CD14-positive monocyte (primary cell): ENCODE measurements at regions not wholly inside any gene's neighbourhood (a gene's known extent, or its start where the extent isn't known, plus 50 kb on each side); places are given as distances from the start of the nearest gene placed in this dataset.
"Not testable (repeated sequence)": the region's sequence is repeated elsewhere in the genome, so short reads cannot be mapped to it uniquely, and the experiment has no call there.

Experiments used
- DNase-seq, 3 donors: peaks; one replicate each; pipeline ENCODE4 v3.0.0-alpha.2; 2011 to 2022
- H2AFZ ChIP-seq: 2 replicates; pipeline ENCODE4 v1.6.0; 2012; ENCODE audit warnings: mild to moderate bottlenecking, low read depth, low read length, inconsistent platforms; ENCODE audit not compliant: insufficient read depth, poor library complexity, severe bottlenecking
- H3K27ac ChIP-seq, 2 donors: 1 replicate in 1 of 2; 2 replicates in 1 of 2; pipeline ENCODE4 v1.5.1; 2012 to 2013; ENCODE audit warnings: low read length in 2 of 2, control low read depth in 1 of 2, inconsistent platforms in 1 of 2, low read depth in 1 of 2, mild to moderate bottlenecking in 1 of 2
- H3K27me3 ChIP-seq, 2 donors: one replicate each; pipeline versions ENCODE4 v1.6.0 to v1.6.1; 2011 to 2013; ENCODE audit warnings: low read length in 2 of 2; ENCODE audit not compliant: control insufficient read depth in 2 of 2, insufficient read depth in 2 of 2
- H3K36me3 ChIP-seq, 2 donors: replicated peaks in 1 of 2; 1 replicate in 1 of 2; 2 replicates in 1 of 2; pipeline versions ENCODE4 v1.5.1 to v1.6.1; 2012 to 2013; ENCODE audit warnings: low read length in 2 of 2, control low read depth in 1 of 2, inconsistent platforms in 1 of 2, mild to moderate bottlenecking in 1 of 2; ENCODE audit not compliant: insufficient read depth in 2 of 2, control insufficient read depth in 1 of 2
- H3K4me1 ChIP-seq, 2 donors: 1 replicate in 1 of 2; 2 replicates in 1 of 2; pipeline versions ENCODE4 v1.5.1 to v1.6.1; 2012 to 2013; ENCODE audit warnings: low read length in 2 of 2, control low read depth in 1 of 2, inconsistent platforms in 1 of 2, mild to moderate bottlenecking in 1 of 2, moderate library complexity in 1 of 2; ENCODE audit not compliant: insufficient read depth in 2 of 2, control insufficient read depth in 1 of 2
- H3K4me2 ChIP-seq: replicated peaks from 2 replicates; pipeline ENCODE3; 2012; ENCODE audit warnings: low read length, moderate library complexity, mild to moderate bottlenecking; ENCODE audit not compliant: poor library complexity, severe bottlenecking; ENCODE audit errors: extremely low read depth
- H3K4me3 ChIP-seq, 3 experiments: fragments of 200-600 bp in 1 of 3; sonication (generic) in 1 of 3; replicated peaks in 1 of 3; 1 replicate in 2 of 3; 2 replicates in 1 of 3; pipeline ENCODE4 v1.5.1; 2011 to 2013; ENCODE audit warnings: low read length in 3 of 3, mild to moderate bottlenecking in 3 of 3, control low read depth in 2 of 3, low read depth in 2 of 3, inconsistent platforms in 1 of 3, moderate library complexity in 1 of 3
- H3K79me2 ChIP-seq: 2 replicates; pipeline ENCODE4 v1.6.0; 2012; ENCODE audit warnings: mild to moderate bottlenecking, control low read depth, inconsistent platforms, low read length, moderate library complexity; ENCODE audit not compliant: insufficient read depth
- H3K9ac ChIP-seq: 2 replicates; pipeline ENCODE4 v1.6.0; 2017; ENCODE audit warnings: low read length, mild to moderate bottlenecking; ENCODE audit not compliant: insufficient read depth, poor library complexity, severe bottlenecking
- H3K9me3 ChIP-seq, 2 donors: replicated peaks in 1 of 2; 1 replicate in 1 of 2; 2 replicates in 1 of 2; pipeline versions ENCODE4 v1.5.1 to v1.6.1; 2012 to 2013; ENCODE audit warnings: low read length in 2 of 2, control low read depth in 1 of 2; ENCODE audit not compliant: control insufficient read depth in 1 of 2, insufficient read depth in 1 of 2
- H4K20me1 ChIP-seq: 2 replicates; pipeline ENCODE4 v1.6.0; 2012; ENCODE audit warnings: mild to moderate bottlenecking, low read length, control low read depth, moderate library complexity; ENCODE audit not compliant: insufficient read depth
- H3K27ac Mint-ChIP-seq, 7 donors: one replicate each; pipeline ENCODE4 v1.8.0; 2020; ENCODE audit warnings: mild to moderate bottlenecking in 7 of 7, mixed read lengths in 7 of 7, moderate library complexity in 6 of 7, inconsistent platforms in 2 of 7
- H3K27me3 Mint-ChIP-seq, 3 donors: one replicate each; pipeline ENCODE4 v1.8.0; 2021 to 2022; ENCODE audit warnings: low read depth in 3 of 3, mild to moderate bottlenecking in 3 of 3, mixed read lengths in 3 of 3, moderate library complexity in 3 of 3, inconsistent platforms in 1 of 3
- H3K36me3 Mint-ChIP-seq, 2 donors: one replicate each; pipeline ENCODE4 v1.8.0; 2020; ENCODE audit warnings: mixed read lengths in 2 of 2, inconsistent platforms in 1 of 2, mild to moderate bottlenecking in 1 of 2
- H3K4me1 Mint-ChIP-seq: one replicate; pipeline ENCODE4 v1.8.0; 2020; ENCODE audit warnings: mild to moderate bottlenecking, mixed read lengths
- H3K4me3 Mint-ChIP-seq, 2 donors: one replicate each; pipeline ENCODE4 v1.8.0; 2020; ENCODE audit warnings: mild to moderate bottlenecking in 2 of 2, mixed read lengths in 2 of 2, moderate library complexity in 1 of 2
- H3K9me3 Mint-ChIP-seq, 7 donors: one replicate each; pipeline ENCODE4 v1.8.0; 2020 to 2022; ENCODE audit warnings: mixed read lengths in 7 of 7, mild to moderate bottlenecking in 6 of 7, moderate library complexity in 6 of 7, inconsistent platforms in 2 of 7
- WGBS: methylation state at CpG from one replicate; pipeline ENCODE4 v1.1.5; 2013; ENCODE audit warnings: missing lambda C conversion rate; ENCODE audit not compliant: insufficient coverage; 5-methylcytosine and 5-hydroxymethylcytosine counted together
- intact Hi-C, 2 donors: fragments of 100-400 bp; cut with micrococcal nuclease; formaldehyde crosslinking; loops; one replicate each; pipeline versions ENCODE4 v1.15.0 to v1.15.1; 2023

GRCh38 chr13:16152849-16153248 lies 3028.8 kb downstream of the TUBA3C start:
- DNase-seq, H3K4me3 ChIP-seq, H3K27me3 Mint-ChIP-seq, H3K4me1 ChIP-seq, H3K27me3 ChIP-seq, H3K36me3 Mint-ChIP-seq, H3K27ac Mint-ChIP-seq, H2AFZ ChIP-seq, H3K36me3 ChIP-seq, H3K79me2 ChIP-seq, H3K4me2 ChIP-seq, H4K20me1 ChIP-seq, H3K4me3 Mint-ChIP-seq, H3K4me1 Mint-ChIP-seq, intact Hi-C loops, H3K9ac ChIP-seq, H3K27ac ChIP-seq: not testable (repeated sequence)
- peaks cover 0 to 14% (median 6%) of the 10 kb centered on the region in 7 donors for H3K9me3 Mint-ChIP-seq
- WGBS, result no CpG with 5 or more reads among the region's 8 CpGs
- peaks cover 0 to 22% of the 10 kb centered on the region in 2 donors for H3K9me3 ChIP-seq

GRCh38 chr13:16151296-16151695 lies 3030.3 kb downstream of the TUBA3C start:
- H3K9me3 ChIP-seq, result peaks cover 0 to 28% of the 10 kb centered on the region in 2 donors
- intact Hi-C loops, H3K4me1 ChIP-seq, H3K27ac Mint-ChIP-seq, H3K36me3 Mint-ChIP-seq, H3K4me2 ChIP-seq, H4K20me1 ChIP-seq, H2AFZ ChIP-seq, H3K27me3 Mint-ChIP-seq, H3K27ac ChIP-seq, H3K79me2 ChIP-seq, DNase-seq, H3K4me1 Mint-ChIP-seq, H3K36me3 ChIP-seq, H3K4me3 Mint-ChIP-seq, H3K27me3 ChIP-seq, H3K4me3 ChIP-seq, H3K9ac ChIP-seq: not testable (repeated sequence)
- H3K9me3 Mint-ChIP-seq, result peaks cover 1 to 10% (median 6%) of the 10 kb centered on the region in 7 donors
- WGBS, result no CpG with 5 or more reads among the region's 7 CpGs

DNA sequence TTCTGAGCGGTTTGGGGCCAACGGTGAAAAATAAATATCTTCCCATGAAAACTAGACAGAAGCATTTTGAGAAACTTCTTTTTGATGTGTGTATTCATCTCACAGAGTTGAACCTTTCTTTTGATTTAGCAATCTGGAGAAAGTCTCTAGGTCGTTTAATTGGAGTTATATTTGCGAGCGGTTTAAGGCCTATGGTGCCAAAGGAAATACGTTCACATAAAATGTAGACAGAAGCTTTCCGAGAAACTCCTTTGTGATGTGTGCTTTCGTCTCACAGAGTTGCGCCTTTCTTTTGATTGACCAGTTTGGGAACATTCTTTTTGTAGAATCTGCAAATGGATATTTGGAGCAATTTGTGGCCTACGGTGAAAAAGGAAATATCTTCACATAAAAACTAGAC lies 3032.2 kb downstream of the TUBA3C start:
- H4K20me1 ChIP-seq, H3K9ac ChIP-seq, H2AFZ ChIP-seq, intact Hi-C loops, H3K4me1 ChIP-seq, H3K36me3 ChIP-seq, H3K36me3 Mint-ChIP-seq, H3K4me2 ChIP-seq, H3K4me3 Mint-ChIP-seq, H3K27me3 Mint-ChIP-seq, H3K27me3 ChIP-seq, H3K4me1 Mint-ChIP-seq, H3K79me2 ChIP-seq, H3K27ac ChIP-seq, H3K4me3 ChIP-seq, DNase-seq, H3K27ac Mint-ChIP-seq: not testable (repeated sequence)
- H3K9me3 Mint-ChIP-seq, result peaks cover 2 to 11% (median 6%) of the 10 kb centered on the region in 7 donors
- WGBS, result no CpG with 5 or more reads among the region's 10 CpGs
- peaks cover 0 to 40% of the 10 kb centered on the region in 2 donors for H3K9me3 ChIP-seq

GRCh38 chr13:16145652-16146051 lies 3036.0 kb downstream of the TUBA3C start:
- intact Hi-C loops, H2AFZ ChIP-seq, H3K4me1 Mint-ChIP-seq, H3K4me2 ChIP-seq, H3K4me3 ChIP-seq, H4K20me1 ChIP-seq, H3K4me3 Mint-ChIP-seq, H3K36me3 ChIP-seq, H3K4me1 ChIP-seq, H3K27me3 ChIP-seq, H3K27me3 Mint-ChIP-seq, H3K9ac ChIP-seq, H3K36me3 Mint-ChIP-seq, DNase-seq, H3K27ac Mint-ChIP-seq, H3K79me2 ChIP-seq, H3K27ac ChIP-seq: not testable (repeated sequence)
- peaks cover 0 to 42% of the 10 kb centered on the region in 2 donors for H3K9me3 ChIP-seq
- H3K9me3 Mint-ChIP-seq, result peaks cover 3 to 11% (median 6%) of the 10 kb centered on the region in 7 donors
- WGBS, result no CpG with 5 or more reads among the region's 5 CpGs
